NCI-H2227 (cell line): ENCODE measurements at regions not wholly inside any gene's neighbourhood (a gene's known extent, or its start where the extent isn't known, plus 50 kb on each side); places are given as distances from the start of the nearest gene placed in this dataset.
"Not testable (repeated sequence)": the region's sequence is repeated elsewhere in the genome, so short reads cannot be mapped to it uniquely, and the experiment has no call there.

ENCODE experiments used
- DNase-seq: peaks from one replicate; lab custom pipeline; 2025; ENCODE audit not compliant: unreplicated experiment; lab: John Stamatoyannopoulos, UW

GRCh38 chr3:163347944-163348343 lies 1730.4 kb downstream of the SI start:
- no peak for DNase-seq

DNA sequence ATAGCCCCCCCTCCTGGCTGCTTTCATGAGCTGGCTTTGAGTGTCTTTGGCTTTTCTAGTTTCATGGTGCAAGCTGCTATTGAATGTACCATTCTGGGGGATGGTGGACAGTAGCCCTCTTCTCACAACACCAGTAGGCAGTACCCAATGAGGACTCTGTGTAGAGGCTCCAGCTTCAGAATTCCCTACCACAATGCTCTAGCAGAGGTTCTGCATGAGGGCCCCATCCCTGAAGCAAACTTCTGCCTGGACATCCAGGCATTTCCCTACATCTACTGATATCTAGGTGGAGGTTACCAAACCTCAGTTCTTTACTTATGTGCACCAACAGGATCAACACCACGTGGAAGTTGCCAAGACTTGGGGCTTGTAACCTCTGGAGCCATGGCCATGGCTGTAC lies 1742.9 kb downstream of the SI start:
- DNase-seq: no peak

DNA sequence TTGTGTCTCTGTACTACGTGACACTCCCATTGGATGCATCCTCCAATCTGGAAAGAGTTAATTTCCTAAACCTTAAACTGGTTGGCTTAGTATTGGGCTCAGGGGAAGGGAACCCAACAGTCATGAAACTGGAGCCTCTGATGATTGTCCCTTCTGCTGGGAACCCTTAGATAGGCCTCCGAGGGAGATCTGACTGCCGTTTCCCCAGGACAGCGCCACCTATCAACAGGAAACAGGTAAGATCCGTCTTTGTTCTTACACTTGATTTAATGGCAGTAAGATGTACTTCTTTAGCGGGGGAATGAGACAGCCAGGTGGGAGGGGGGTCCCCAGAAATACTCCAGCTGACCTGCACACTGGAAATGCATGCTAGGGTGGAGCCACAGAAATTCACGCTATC lies 1749.6 kb downstream of the SI start:
- DNase-seq: no peak

- DNase-seq: no peak
Measured at GRCh38 chr3:163327086-163327485, 1751.2 kb downstream of the SI start.

DNA sequence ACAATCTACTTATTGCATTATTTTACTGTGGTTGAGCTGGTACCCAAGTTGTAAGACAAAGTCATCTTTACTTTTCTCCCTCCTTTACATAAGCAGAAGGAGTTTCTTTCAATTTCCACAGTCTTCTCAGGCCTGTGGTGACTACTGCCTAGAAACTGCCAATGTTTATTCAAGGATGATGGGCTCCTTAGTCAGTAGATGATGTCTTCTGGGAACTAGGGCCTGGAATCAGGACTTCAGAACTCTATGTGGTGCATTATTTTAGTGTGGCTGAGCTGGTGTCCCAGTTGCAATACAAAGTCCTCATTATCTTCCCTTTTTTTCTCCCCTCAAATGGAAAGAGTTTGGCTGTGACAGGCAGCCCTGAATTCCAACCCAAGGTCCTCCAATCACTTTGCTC lies 1762.5 kb downstream of the SI start:
- DNase-seq: no peak

GRCh38 chr3:163306405-163306804 lies 1771.9 kb downstream of the SI start:
- no peak for DNase-seq

DNA sequence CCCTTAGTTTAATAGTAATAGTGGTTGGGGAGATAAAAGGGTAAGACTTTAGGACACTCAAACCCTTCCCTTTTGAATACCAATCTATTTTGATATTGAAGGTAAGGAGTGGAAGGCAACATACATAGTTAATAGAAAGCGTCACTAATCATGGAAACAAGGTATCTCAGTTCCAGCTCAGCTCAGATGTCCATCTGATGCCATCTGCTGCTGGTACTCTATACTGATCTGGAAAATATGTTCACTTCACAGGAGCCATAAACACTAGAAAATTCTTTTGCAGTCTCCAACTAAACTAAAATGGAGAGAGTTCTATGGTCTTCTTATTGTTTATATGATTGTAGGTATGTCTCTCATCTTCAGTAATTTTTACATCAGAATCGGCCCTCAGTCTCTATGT lies 1777.1 kb downstream of the OTOL1 start:
- no peak for DNase-seq

GRCh38 chr3:163266731-163267130 lies 1770.1 kb downstream of the OTOL1 start:
- DNase-seq: no peak

DNA sequence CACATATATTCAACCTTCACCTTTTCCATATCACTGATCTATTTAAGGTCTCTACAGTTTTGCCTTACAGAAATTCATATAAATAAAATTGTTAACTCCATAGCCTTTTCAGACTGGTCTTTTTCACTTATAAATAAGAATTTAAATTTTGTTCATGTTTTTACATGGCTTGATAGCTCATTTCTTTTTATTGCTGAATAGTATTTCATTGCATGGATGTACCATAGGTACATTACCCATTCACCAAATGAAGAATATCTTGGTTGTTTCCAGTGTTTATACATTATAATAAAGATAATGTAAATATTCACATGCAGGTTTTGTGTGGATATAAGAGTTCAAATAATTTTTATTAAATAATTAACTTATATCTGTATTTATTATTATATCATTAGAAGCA lies 1765.0 kb downstream of the OTOL1 start:
- no peak for DNase-seq

- DNase-seq: no peak
Measured at GRCh38 chr3:163261056-163261455, 1764.4 kb downstream of the OTOL1 start.

DNA sequence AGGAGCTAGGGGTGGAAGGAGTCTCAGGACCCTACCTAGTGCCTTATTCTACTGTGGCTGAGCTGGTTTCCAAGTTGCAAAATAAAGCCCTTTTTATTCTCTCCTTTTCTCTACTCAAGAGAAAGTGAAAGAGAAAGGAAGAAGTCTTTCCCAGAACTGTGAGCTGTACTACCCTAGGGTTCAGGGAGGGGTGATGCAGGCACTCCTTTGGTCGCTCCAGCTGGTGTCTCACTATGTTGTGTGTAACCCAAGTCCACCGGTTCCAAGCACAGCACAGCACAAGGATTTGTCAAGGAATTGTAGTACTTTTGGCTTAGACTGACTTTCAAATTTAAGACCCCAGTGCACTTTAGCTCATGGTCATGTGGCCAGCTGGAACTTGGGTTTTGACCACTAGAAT lies 1721.7 kb downstream of the OTOL1 start:
- DNase-seq: no peak

- DNase-seq: no peak
Measured at GRCh38 chr3:163213838-163214237, 1717.2 kb downstream of the OTOL1 start.

DNA sequence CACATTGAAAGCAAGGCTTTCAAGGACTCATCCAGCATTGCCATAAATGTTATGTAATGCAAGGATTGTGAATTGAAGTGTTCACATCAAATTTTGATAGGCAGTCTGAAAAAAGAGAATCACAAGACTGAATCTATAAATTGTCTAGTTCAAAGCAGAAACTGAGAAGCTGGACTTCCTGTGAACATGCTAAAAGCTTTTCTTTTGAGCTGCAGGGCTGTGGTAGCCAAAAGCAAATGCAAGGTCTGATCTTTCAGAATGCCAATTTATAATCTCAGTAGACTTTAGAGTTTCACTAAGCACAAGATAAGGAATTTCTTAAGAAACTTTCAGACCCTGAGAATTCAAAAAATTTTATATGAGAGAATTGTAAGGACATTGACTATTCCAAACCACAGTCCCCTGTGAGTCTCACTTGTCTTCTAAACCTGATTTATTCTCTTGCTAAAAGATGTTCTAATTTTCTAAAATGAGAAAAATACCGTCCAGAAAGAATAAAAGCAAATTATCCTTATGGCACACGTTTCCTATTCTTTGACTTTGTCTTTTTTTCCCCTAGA lies 1700.3 kb downstream of the OTOL1 start:
- DNase-seq: no peak

GRCh38 chr3:163196245-163196644 lies 1699.6 kb downstream of the OTOL1 start:
- no peak for DNase-seq

GRCh38 chr3:163185721-163186350 lies 1689.2 kb downstream of the OTOL1 start:
- no peak for DNase-seq

GRCh38 chr3:163175970-163176369 lies 1679.4 kb downstream of the OTOL1 start:
- DNase-seq: no peak

GRCh38 chr3:163172513-163172912 lies 1675.9 kb downstream of the OTOL1 start:
- not testable (repeated sequence) for DNase-seq

DNA sequence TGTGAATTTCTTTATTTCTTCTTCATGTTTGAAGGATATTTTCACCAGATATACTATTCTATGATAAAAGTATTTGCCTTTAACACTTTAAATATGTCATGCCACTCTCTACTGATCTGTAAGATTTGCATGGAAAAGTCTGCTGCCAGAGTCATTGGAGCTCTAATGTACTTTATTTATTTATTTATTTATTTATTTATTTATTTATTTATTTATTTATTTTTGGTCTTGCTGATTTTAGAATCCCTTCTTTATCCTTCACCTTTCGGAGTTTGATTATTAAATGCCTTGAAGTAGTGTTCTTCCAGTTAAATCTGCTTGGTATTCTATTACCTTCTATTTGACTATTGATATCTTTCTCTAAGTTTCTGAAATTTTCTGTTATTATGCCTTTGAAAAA lies 1669.6 kb downstream of the OTOL1 start:
- no peak for DNase-seq

- DNase-seq: no peak
Measured at GRCh38 chr3:163159306-163159705, 1662.7 kb downstream of the OTOL1 start.

DNA sequence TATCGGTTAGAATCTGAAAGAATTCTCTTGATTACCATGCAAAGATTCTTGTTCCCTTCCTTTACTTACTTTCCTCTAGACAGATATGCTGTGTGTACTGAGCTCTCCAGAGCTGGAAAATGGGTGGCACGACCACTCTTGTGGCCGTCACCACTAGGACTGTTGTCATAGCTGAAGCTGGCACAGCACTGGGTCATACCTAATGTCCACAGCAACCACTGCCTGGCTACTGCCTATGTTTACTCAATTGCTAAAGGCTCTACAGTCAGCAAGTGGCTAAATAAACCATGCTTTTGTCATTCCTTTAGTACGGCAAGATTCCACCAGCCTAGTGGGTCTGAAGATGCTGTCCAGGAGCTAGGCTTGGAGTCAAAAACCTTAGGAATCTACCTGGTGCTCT lies 1643.0 kb downstream of the OTOL1 start:
- DNase-seq: no peak

GRCh38 chr3:163138258-163138657 lies 1641.7 kb downstream of the OTOL1 start:
- DNase-seq: no peak

DNA sequence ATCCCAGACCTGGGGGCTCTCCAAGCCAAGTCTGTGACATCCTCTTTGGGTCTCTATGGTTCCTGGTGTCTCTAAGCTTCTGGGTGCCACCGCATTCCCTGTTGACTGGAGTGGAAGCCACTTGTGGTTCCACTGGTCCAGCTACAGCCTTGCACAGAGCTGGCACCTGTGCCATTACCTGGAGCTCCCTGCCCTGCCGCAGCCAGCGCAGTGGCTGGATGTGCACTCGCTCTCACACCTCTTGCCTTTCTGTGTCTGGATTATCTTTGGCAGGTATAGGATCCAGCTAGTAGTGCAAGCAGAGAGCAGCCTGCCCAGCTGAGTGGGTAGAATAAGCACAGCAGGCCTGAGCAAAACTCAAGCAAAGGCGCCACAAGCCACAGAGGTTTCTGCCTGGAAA lies 1635.5 kb downstream of the OTOL1 start:
- no peak for DNase-seq

GRCh38 chr3:163129287-163129686 lies 1632.7 kb downstream of the OTOL1 start:
- no peak for DNase-seq
